GM06990 (cell line): ENCODE measurements at regions not wholly inside any gene's neighbourhood (a gene's known extent, or its start where the extent isn't known, plus 50 kb on each side); places are given as distances from the start of the nearest gene placed in this dataset.

Source experiments
- DNase-seq: peaks from one replicate; pipeline ENCODE4 v3.0.0-alpha.2; 2011; ENCODE audit not compliant: insufficient read length; ENCODE audit errors: extremely low read depth
- H3K27me3 ChIP-seq: replicated peaks from 2 replicates; pipeline ENCODE4 v1.6.0; 2011; ENCODE audit warnings: low read length; ENCODE audit not compliant: control insufficient read depth, insufficient read depth
- H3K36me3 ChIP-seq: 2 replicates; pipeline ENCODE4 v1.5.1; 2011; ENCODE audit warnings: low read length; ENCODE audit not compliant: control insufficient read depth, insufficient read depth
- H3K4me3 ChIP-seq: replicated peaks from 2 replicates; pipeline ENCODE4 v1.5.1; 2011; ENCODE audit warnings: low read depth, mild to moderate bottlenecking, control low read depth, low read length
- TF ChIP-seq, protein P1 (sequence below): IDR thresholded peaks from 2 replicates; pipeline ENCODE4 v1.5.1; 2011; ENCODE audit warnings: low read length, control low read depth, mild to moderate bottlenecking, inconsistent platforms; ENCODE audit not compliant: insufficient read depth, poor library complexity, severe bottlenecking

DNA sequence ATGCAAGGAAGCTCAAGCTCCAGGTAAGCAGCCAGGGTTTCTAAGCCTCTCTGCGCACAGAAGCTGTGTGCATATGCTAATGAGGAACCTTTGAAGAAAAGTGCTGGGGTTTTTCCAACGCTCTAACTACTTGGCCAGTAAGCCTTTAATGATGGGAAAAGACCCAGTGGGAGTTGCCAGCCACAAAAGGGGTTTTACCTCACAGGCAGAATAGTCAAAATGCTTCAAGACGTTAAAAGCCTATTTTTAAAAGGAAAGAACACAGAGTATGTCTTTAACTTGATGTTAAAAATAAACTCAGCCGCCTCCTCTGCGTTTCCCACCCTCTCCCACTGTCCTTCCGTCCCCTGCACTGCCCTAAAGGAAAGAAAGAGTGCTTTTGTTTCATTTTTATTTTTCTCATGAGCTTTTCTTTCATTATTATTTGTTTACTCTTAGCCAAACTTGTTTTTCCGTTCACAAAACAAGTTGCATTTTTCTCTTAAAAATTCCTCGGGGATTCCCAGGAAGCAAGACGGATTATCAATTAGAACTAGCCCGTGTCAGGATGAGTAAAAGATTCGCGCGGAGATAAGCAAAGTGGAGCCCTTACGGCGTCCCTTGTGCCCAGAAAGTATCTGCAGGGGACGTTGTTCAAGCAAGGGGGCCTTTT is 209.8 kb upstream of the NUDT4 start:
- TF ChIP-seq, protein P1, sequence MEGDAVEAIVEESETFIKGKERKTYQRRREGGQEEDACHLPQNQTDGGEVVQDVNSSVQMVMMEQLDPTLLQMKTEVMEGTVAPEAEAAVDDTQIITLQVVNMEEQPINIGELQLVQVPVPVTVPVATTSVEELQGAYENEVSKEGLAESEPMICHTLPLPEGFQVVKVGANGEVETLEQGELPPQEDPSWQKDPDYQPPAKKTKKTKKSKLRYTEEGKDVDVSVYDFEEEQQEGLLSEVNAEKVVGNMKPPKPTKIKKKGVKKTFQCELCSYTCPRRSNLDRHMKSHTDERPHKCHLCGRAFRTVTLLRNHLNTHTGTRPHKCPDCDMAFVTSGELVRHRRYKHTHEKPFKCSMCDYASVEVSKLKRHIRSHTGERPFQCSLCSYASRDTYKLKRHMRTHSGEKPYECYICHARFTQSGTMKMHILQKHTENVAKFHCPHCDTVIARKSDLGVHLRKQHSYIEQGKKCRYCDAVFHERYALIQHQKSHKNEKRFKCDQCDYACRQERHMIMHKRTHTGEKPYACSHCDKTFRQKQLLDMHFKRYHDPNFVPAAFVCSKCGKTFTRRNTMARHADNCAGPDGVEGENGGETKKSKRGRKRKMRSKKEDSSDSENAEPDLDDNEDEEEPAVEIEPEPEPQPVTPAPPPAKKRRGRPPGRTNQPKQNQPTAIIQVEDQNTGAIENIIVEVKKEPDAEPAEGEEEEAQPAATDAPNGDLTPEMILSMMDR = no peak
- Histone ChIP-seq H3K36me3 (no peaks in the 10 kb centered on the region), H3K4me3 (peak overlapping the region; percentile 63), H3K27me3 (no peaks in the 10 kb centered on the region)
- peak; percentile 71 for DNase-seq

DNA sequence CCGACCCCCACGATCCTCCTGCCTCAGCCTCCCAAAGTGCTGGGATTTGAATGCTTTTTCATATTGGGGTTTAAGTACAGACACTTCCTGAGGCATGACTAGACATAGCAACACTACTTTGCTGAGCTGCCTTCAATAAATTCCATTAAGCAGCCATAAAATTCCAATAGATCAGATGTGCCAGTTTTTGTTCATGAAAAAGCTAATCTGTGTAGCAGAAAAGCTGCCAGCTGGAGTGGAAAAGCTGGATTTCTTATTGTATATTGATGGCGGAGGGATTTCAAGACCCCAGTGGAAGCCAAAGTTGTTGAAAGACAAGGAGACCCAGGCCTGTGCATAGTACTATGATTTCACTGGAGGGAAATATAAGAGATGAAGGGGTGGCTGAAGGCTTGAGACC is 209.0 kb upstream of the NUDT4 start:
- TF ChIP-seq, protein P1 = no peak
- Histone ChIP-seq H3K4me3 (peak overlapping the region; percentile 63), H3K36me3 (no peaks in the 10 kb centered on the region), H3K27me3 (no peaks in the 10 kb centered on the region)
- DNase-seq = no peak

DNA sequence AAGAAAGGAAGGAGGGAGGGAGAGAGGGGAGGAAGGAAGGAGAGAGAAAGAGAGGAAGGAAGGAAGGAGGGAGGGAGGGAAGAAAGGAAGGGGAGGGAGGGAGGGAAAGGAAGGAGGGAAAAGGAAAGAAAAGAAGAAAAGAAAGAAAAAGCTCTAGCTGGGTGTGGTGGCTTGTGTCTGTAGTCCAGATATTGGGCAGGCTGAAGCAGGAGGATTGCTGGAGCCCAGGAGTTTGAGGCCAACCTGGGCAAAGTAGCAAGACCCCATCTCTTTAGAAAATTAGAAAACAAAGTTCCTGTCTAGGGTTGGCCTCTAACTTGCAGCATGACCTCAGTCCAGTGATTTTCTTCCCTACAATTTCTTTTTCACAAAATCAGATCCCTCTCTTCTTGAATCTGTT is 208.2 kb upstream of the NUDT4 start:
- Histone ChIP-seq H3K4me3 (no peak overlapping the region), H3K36me3 (no peaks in the 10 kb centered on the region), H3K27me3 (no peaks in the 10 kb centered on the region)
- DNase-seq = no peak
- TF ChIP-seq, protein P1 = no peak

DNA sequence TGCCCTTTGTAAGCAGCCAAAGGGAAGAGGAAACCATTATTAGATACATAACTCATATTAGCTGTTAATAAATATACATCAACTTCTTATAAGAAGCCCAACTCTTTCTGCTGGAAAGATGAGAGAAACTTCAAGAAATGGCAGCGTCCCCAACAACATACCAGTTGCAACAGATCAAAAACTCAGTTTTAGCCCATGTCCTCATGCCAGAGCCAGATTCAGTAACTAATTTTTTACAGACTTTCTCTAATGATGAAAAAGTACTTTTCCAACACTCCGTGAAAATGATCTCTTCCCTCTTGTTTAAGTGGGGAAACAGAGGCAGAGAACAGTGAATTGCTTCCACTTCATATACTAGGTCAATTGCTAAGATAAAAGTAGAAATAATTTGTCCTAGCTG is 206.8 kb upstream of the NUDT4 start:
- TF ChIP-seq, protein P1 = no peak
- Histone ChIP-seq H3K36me3 (no peaks in the 10 kb centered on the region), H3K4me3 (no peak overlapping the region), H3K27me3 (no peaks in the 10 kb centered on the region)
- DNase-seq = no peak

DNA sequence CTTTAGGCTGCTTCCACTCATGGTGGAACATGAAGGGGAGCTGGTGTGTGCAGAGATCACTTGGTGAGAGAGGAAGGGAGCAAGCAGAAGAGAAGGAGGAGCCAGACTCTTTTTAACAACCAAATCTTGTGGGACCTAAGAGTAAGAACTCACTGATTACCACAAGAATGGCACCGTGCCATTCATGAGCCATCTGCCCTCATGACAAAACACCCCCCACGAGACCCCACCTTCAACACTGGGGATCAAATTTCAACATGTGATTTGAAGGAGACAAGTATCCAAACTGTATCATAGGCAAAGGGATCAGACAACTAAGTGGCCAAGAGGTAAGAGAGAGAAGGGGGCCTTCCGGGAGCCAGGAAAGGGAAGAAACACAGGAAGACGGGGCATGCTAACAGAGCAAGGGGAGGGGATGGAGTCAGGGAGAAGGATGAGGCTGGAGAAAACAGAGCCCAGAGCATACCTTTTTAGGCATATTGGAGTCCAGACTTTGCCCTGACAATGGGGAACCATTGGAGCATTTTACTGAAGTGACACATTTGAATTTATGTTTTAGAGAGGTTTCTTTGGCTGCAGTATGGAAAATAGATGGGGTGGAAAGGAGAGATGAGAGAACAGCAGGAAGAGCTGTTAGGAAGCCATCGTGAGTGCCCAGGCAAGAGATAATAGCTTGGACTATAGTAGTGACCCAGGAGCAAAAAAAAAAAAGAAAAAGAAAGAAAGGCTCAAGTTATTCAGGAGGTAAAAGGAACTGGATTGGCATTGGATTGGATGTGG is 204.4 kb upstream of the NUDT4 start:
- H3K36me3 ChIP-seq = no peaks in the 10 kb centered on the region
- no peaks in the 10 kb centered on the region for H3K27me3 ChIP-seq
- H3K4me3 ChIP-seq = no peak overlapping the region
- no peak for DNase-seq
- TF ChIP-seq, protein P1 = no peak
